ENCODE measurements at regions not wholly inside any gene's neighbourhood (a gene's known extent, or its start where the extent isn't known, plus 50 kb on each side); places are given as distances from the start of the nearest gene placed in this dataset.

- TF ChIP-seq RAD21 (IDR thresholded peaks at IDR 0.05) (no peak), TAF1 (conservative IDR thresholded peaks at IDR 0.05) (no peak), GABPA (IDR thresholded peaks at IDR 0.05 in 1 of 2, conservative IDR thresholded peaks at IDR 0.05 in 1 of 2) (no peak), REST (IDR thresholded peaks at IDR 0.05) (no peak), ZBTB33 (IDR thresholded peaks at IDR 0.05) (no peak)
- TF ChIP-seq, protein P1, sequence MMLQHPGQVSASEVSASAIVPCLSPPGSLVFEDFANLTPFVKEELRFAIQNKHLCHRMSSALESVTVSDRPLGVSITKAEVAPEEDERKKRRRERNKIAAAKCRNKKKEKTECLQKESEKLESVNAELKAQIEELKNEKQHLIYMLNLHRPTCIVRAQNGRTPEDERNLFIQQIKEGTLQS (IDR thresholded peaks at IDR 0.05) = no peak
- TF ChIP-seq, protein P2, sequence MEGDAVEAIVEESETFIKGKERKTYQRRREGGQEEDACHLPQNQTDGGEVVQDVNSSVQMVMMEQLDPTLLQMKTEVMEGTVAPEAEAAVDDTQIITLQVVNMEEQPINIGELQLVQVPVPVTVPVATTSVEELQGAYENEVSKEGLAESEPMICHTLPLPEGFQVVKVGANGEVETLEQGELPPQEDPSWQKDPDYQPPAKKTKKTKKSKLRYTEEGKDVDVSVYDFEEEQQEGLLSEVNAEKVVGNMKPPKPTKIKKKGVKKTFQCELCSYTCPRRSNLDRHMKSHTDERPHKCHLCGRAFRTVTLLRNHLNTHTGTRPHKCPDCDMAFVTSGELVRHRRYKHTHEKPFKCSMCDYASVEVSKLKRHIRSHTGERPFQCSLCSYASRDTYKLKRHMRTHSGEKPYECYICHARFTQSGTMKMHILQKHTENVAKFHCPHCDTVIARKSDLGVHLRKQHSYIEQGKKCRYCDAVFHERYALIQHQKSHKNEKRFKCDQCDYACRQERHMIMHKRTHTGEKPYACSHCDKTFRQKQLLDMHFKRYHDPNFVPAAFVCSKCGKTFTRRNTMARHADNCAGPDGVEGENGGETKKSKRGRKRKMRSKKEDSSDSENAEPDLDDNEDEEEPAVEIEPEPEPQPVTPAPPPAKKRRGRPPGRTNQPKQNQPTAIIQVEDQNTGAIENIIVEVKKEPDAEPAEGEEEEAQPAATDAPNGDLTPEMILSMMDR (IDR thresholded peaks at IDR 0.05; ENCODE audit: low read depth, low read length, missing input control) = no peak
Observed at GRCh38 chr6:91031581-91031980, 444.7 kb upstream of the MAP3K7 start.

Data from liver (tissue), 3 donors.